H1 (cell line): ENCODE measurements at regions not wholly inside any gene's neighbourhood (a gene's known extent, or its start where the extent isn't known, plus 50 kb on each side); places are given as distances from the start of the nearest gene placed in this dataset.
"Not testable (repeated sequence)": the region's sequence is repeated elsewhere in the genome, so short reads cannot be mapped to it uniquely, and the experiment has no call there.

Experiments used
- CTCF ChIA-PET: fragments of 300-600 bp; sonication (Branson Sonifier 250); formaldehyde crosslinking; loops from one replicate; lab custom pipeline; 2021; ENCODE audit not compliant: partially characterized antibody; lab: Charles Lee
- POLR2A ChIA-PET: fragments of 300-600 bp; sonication (Branson Sonifier 250); formaldehyde crosslinking; loops from one replicate; lab custom pipeline; 2021; ENCODE audit warnings: inconsistent platforms; ENCODE audit not compliant: partially characterized antibody; lab: Charles Lee
- DNase-seq, 2 experiments: peaks; one replicate each; pipeline versions ENCODE4 v3.0.0 to v3.0.0-alpha.2; 2010 to 2022; ENCODE audit warnings: low spot score in 2 of 2, low read depth in 1 of 2, mixed read lengths in 1 of 2
- FAIRE-seq: peaks from 2 replicates; lab custom pipeline; 2011; peaks lifted over from hg19 to GRCh38; lab: Jason Lieb, UNC
- H2AFZ ChIP-seq: 2 replicates; pipeline ENCODE4 v1.8.1; 2012; ENCODE audit warnings: low read length, inconsistent platforms
- H2AK5ac ChIP-seq: 2 replicates; pipeline ENCODE4 v1.6.1; 2013; ENCODE audit warnings: low read depth, low read length
- H2BK120ac ChIP-seq: replicated peaks from 2 replicates; pipeline ENCODE3; 2013; ENCODE audit warnings: low read depth, low read length, inconsistent platforms
- H2BK12ac ChIP-seq: 2 replicates; pipeline ENCODE4 v1.6.1; 2013; ENCODE audit warnings: low read depth, low read length
- H2BK15ac ChIP-seq: 2 replicates; pipeline ENCODE4 v1.6.1; 2013; ENCODE audit warnings: low read length
- H2BK20ac ChIP-seq: 2 replicates; pipeline ENCODE4 v1.6.1; 2013; ENCODE audit warnings: low read length
- H2BK5ac ChIP-seq: 2 replicates; pipeline ENCODE4 v1.6.1; 2013; ENCODE audit warnings: low read depth, low read length
- H3K14ac ChIP-seq: 2 replicates; pipeline ENCODE4 v1.6.1; 2013; ENCODE audit warnings: inconsistent platforms; ENCODE audit not compliant: insufficient read length
- H3K18ac ChIP-seq: 2 replicates; pipeline ENCODE4 v1.6.1; 2013; ENCODE audit warnings: low read length; ENCODE audit errors: extremely low read depth
- H3K23ac ChIP-seq: 2 replicates; pipeline ENCODE4 v1.6.1; 2013; ENCODE audit warnings: inconsistent platforms; ENCODE audit not compliant: insufficient read length
- H3K23me2 ChIP-seq: 2 replicates; pipeline ENCODE4 v1.6.1; 2013; ENCODE audit warnings: low read depth, low read length
- H3K27ac ChIP-seq: 2 replicates; pipeline ENCODE4 v1.6.1; 2011; ENCODE audit warnings: low read depth, low read length, inconsistent platforms
- H3K27me3 ChIP-seq, 4 experiments: replicated peaks in 1 of 4; 1 replicate in 1 of 4; 2 replicates in 3 of 4; pipeline versions ENCODE4 v1.6.1 to v1.8.1; 2011 to 2013; ENCODE audit warnings: low read length in 3 of 4, mild to moderate bottlenecking in 3 of 4, inconsistent platforms in 2 of 4, mixed read lengths in 2 of 4, moderate library complexity in 1 of 4; ENCODE audit not compliant: control insufficient read depth in 3 of 4, insufficient read depth in 3 of 4; ENCODE audit errors: extremely low read depth in 1 of 4
- H3K36me3 ChIP-seq, 4 experiments: 2 replicates each; pipeline versions ENCODE4 v1.6.1 to v1.8.1; 2011 to 2013; ENCODE audit warnings: mild to moderate bottlenecking in 4 of 4, low read length in 3 of 4, moderate library complexity in 2 of 4, control low read depth in 1 of 4, inconsistent platforms in 1 of 4; ENCODE audit not compliant: insufficient read depth in 4 of 4, control insufficient read depth in 2 of 4
- H3K4ac ChIP-seq: replicated peaks from 2 replicates; pipeline ENCODE3; 2013; ENCODE audit warnings: low read length, low read depth, mixed read lengths, inconsistent platforms; ENCODE audit not compliant: insufficient read length
- H3K4me1 ChIP-seq, 4 experiments: replicated peaks in 1 of 4; 1 replicate in 1 of 4; 2 replicates in 3 of 4; pipeline versions ENCODE4 v1.6.1 to v1.8.1; 2011 to 2013; ENCODE audit warnings: low read length in 3 of 4, inconsistent platforms in 2 of 4, mixed read lengths in 1 of 4; ENCODE audit not compliant: insufficient read depth in 4 of 4, control insufficient read depth in 3 of 4
- H3K4me2 ChIP-seq, 2 experiments: 2 replicates each; pipeline versions ENCODE4 v1.6.1 to v1.8.1; 2011 to 2013; ENCODE audit warnings: low read depth in 2 of 2, low read length in 2 of 2, control low read depth in 1 of 2, inconsistent platforms in 1 of 2, mild to moderate bottlenecking in 1 of 2; ENCODE audit not compliant: insufficient read depth in 1 of 2
- H3K4me3 ChIP-seq, 4 experiments: fragments of 200-600, 300-600 bp in 1 of 4; sonication (generic), shearing (Covaris generic), sonication (Bioruptor Twin) in 1 of 4; 2 replicates each; pipeline versions ENCODE4 v1.5.1 to v1.8.1; 2011 to 2016; ENCODE audit warnings: low read length in 4 of 4, low read depth in 3 of 4, control low read depth in 2 of 4, inconsistent platforms in 2 of 4, mild to moderate bottlenecking in 2 of 4, mixed read lengths in 1 of 4, moderate library complexity in 1 of 4; ENCODE audit not compliant: insufficient read depth in 2 of 4; ENCODE audit errors: extremely low read depth in 1 of 4
- H3K56ac ChIP-seq: replicated peaks from 2 replicates; pipeline ENCODE3; 2013; ENCODE audit warnings: low read depth, mild to moderate bottlenecking, mixed read lengths, low read length, inconsistent platforms; ENCODE audit not compliant: insufficient read length
- H3K79me1 ChIP-seq: 2 replicates; pipeline ENCODE4 v1.6.1; 2013; ENCODE audit warnings: low read depth, low read length, control low read depth
- H3K79me2 ChIP-seq, 2 experiments: 2 replicates each; pipeline versions ENCODE4 v1.6.1 to v1.8.1; 2012 to 2013; ENCODE audit warnings: low read length in 2 of 2, mild to moderate bottlenecking in 2 of 2, inconsistent platforms in 1 of 2; ENCODE audit not compliant: insufficient read depth in 2 of 2, control insufficient read depth in 1 of 2
- H3K9ac ChIP-seq, 4 experiments: replicated peaks in 1 of 4; 1 replicate in 1 of 4; 2 replicates in 3 of 4; pipeline versions ENCODE4 v1.6.1 to v1.8.1; 2011 to 2013; ENCODE audit warnings: low read depth in 3 of 4, low read length in 3 of 4, control low read depth in 2 of 4, mild to moderate bottlenecking in 2 of 4, moderate library complexity in 2 of 4, inconsistent platforms in 1 of 4; ENCODE audit errors: extremely low read depth in 1 of 4
- H3K9me3 ChIP-seq, 2 experiments: 2 replicates each; pipeline versions ENCODE4 v1.6.1 to v1.8.1; 2012 to 2013; ENCODE audit warnings: mild to moderate bottlenecking in 2 of 2, moderate library complexity in 2 of 2, control low read depth in 1 of 2, inconsistent platforms in 1 of 2, low read depth in 1 of 2, low read length in 1 of 2, mixed read lengths in 1 of 2; ENCODE audit not compliant: insufficient read depth in 2 of 2
- H4K20me1 ChIP-seq, 2 experiments: replicated peaks in 1 of 2; 2 replicates each; pipeline versions ENCODE3 to v1.8.1; 2011 to 2013; ENCODE audit warnings: inconsistent platforms in 2 of 2, low read length in 2 of 2, mild to moderate bottlenecking in 1 of 2; ENCODE audit not compliant: insufficient read depth in 2 of 2, control insufficient read depth in 1 of 2
- H4K5ac ChIP-seq: 2 replicates; pipeline ENCODE4 v1.6.1; 2013; ENCODE audit warnings: low read length, low read depth, mixed read lengths, inconsistent platforms; ENCODE audit not compliant: insufficient read length
- H4K8ac ChIP-seq: 2 replicates; pipeline ENCODE4 v1.8.0; 2013; ENCODE audit warnings: mild to moderate bottlenecking, moderate library complexity, low read length, inconsistent platforms; ENCODE audit not compliant: insufficient read depth; ENCODE audit errors: extremely low read depth
- H4K91ac ChIP-seq: replicated peaks from 2 replicates; pipeline ENCODE3; 2013; ENCODE audit warnings: low read length, mixed read lengths, inconsistent platforms; ENCODE audit not compliant: insufficient read length
- WGBS, 2 experiments: shearing (Covaris generic) in 1 of 2; methylation state at CpG; one replicate each; pipeline versions ENCODE4 v1.1.6 to v1.1.7; 2013 to 2015; ENCODE audit warnings: low lambda C conversion rate in 2 of 2, mixed read lengths in 2 of 2, inconsistent platforms in 1 of 2, low coverage in 1 of 2, missing lambda C conversion rate in 1 of 2; ENCODE audit not compliant: insufficient replicate concordance in 2 of 2, insufficient coverage in 1 of 2, insufficient read length in 1 of 2; ENCODE audit errors: extremely low coverage in 1 of 2, missing lambda C conversion rate in 1 of 2; 5-methylcytosine and 5-hydroxymethylcytosine counted together

- H2BK20ac ChIP-seq, FAIRE-seq, H2AK5ac ChIP-seq, H3K4me2 ChIP-seq, H3K79me2 ChIP-seq, H2BK5ac ChIP-seq, H4K91ac ChIP-seq, H3K36me3 ChIP-seq, H3K23me2 ChIP-seq, H2AFZ ChIP-seq, DNase-seq, H3K18ac ChIP-seq, H3K27me3 ChIP-seq, H4K5ac ChIP-seq, H3K4me1 ChIP-seq, H4K8ac ChIP-seq, H2BK12ac ChIP-seq, H2BK120ac ChIP-seq, H3K4ac ChIP-seq, H3K79me1 ChIP-seq, H3K27ac ChIP-seq, H3K23ac ChIP-seq, H3K9ac ChIP-seq, CTCF ChIA-PET, H4K20me1 ChIP-seq, H3K56ac ChIP-seq, H3K4me3 ChIP-seq, POLR2A ChIA-PET, H3K9me3 ChIP-seq, H2BK15ac ChIP-seq, H3K14ac ChIP-seq: not testable (repeated sequence)
- 86% methylated on average over 2 of the region's 3 CpGs; no CpG with 5 or more reads in 1 of the 2 experiments for WGBS, 2 experiments
Measured at GRCh38 chr1:120503284-120503683, 88.4 kb downstream of the NBPF8 start.

DNA sequence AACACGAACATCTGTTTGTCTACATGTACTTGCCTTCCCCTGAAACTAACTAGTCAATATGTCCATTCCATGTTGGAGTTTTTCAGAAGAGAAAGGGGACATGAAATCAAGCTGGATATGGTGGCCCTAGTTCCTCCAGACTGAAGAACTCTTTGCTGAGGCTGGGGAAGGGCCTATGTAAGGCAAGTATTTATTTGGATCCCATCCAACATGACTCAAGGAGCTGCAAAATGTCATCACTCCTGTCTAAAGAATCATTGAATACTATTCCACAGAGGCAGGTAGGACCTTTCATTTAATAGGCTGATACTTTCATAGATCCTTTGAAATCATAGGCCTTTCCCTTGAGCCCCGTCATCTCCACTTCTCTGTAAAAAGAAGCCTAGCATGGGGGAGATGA, 91.5 kb downstream of the NBPF8 start:
- H2AK5ac ChIP-seq, H3K4ac ChIP-seq, H3K4me2 ChIP-seq, H3K18ac ChIP-seq, H3K4me3 ChIP-seq, H3K79me1 ChIP-seq, H3K14ac ChIP-seq, H2BK120ac ChIP-seq, H3K27ac ChIP-seq, H3K23me2 ChIP-seq, H2BK5ac ChIP-seq, H3K4me1 ChIP-seq, H3K56ac ChIP-seq, CTCF ChIA-PET, H2BK12ac ChIP-seq, H4K91ac ChIP-seq, H3K9me3 ChIP-seq, H3K23ac ChIP-seq, H3K27me3 ChIP-seq, H4K8ac ChIP-seq, DNase-seq, H2AFZ ChIP-seq, H3K79me2 ChIP-seq, H3K36me3 ChIP-seq, H2BK15ac ChIP-seq, H2BK20ac ChIP-seq, H3K9ac ChIP-seq, FAIRE-seq, H4K5ac ChIP-seq, H4K20me1 ChIP-seq, POLR2A ChIA-PET: not testable (repeated sequence)
- 83% methylated on average over 1 of the region's 2 CpGs; no CpG with 5 or more reads in 1 of the 2 experiments for WGBS, 2 experiments
